Muscle of leg (tissue), 3 donors: ENCODE measurements at regions not wholly inside any gene's neighbourhood (a gene's known extent, or its start where the extent isn't known, plus 50 kb on each side); places are given as distances from the start of the nearest gene placed in this dataset.

Experiments
- DNase-seq: peaks from one replicate; pipeline ENCODE4 v3.0.0; 2013
- H3K27ac ChIP-seq: one replicate; pipeline ENCODE4 v1.5.1; 2013; ENCODE audit warnings: mild to moderate bottlenecking, low read length, control low read depth
- H3K27me3 ChIP-seq: one replicate; pipeline ENCODE4 v1.6.1; 2013; ENCODE audit warnings: low read length; ENCODE audit not compliant: control insufficient read depth, insufficient read depth
- H3K36me3 ChIP-seq: one replicate; pipeline ENCODE4 v1.6.1; 2013; ENCODE audit warnings: low read length; ENCODE audit not compliant: control insufficient read depth, insufficient read depth
- H3K4me1 ChIP-seq: one replicate; pipeline ENCODE4 v1.6.1; 2013; ENCODE audit warnings: low read length; ENCODE audit not compliant: control insufficient read depth, insufficient read depth
- H3K4me3 ChIP-seq: one replicate; pipeline ENCODE4 v1.5.1; 2013; ENCODE audit warnings: low read length, control low read depth
- H3K9me3 ChIP-seq: replicated peaks from 2 replicates; pipeline ENCODE4 v1.6.1; 2013; ENCODE audit warnings: low read depth, low read length; ENCODE audit not compliant: control insufficient read depth
- WGBS: methylation state at CpG from one replicate; pipeline ENCODE4 v1.1.5; 2013; ENCODE audit warnings: missing lambda C conversion rate; ENCODE audit not compliant: insufficient coverage; 5-methylcytosine and 5-hydroxymethylcytosine counted together

GRCh38 chr11:119550053-119550752, 127.2 kb upstream of the THY1 start:
- no CpG with 5 or more reads among the region's 2 CpGs for WGBS
- no peak overlapping the region for H3K27ac ChIP-seq
- no peak for DNase-seq
- no peaks in the 10 kb centered on the region for H3K36me3 ChIP-seq
- no peak overlapping the region for H3K4me3 ChIP-seq
- H3K27me3 ChIP-seq = no peaks in the 10 kb centered on the region
- H3K4me1 ChIP-seq = no peaks in the 10 kb centered on the region
- peaks cover 5% of the 10 kb centered on the region for H3K9me3 ChIP-seq

- Histone ChIP-seq H3K27me3 (no peaks in the 10 kb centered on the region), H3K36me3 (no peaks in the 10 kb centered on the region), H3K4me3 (no peak overlapping the region), H3K4me1 (no peaks in the 10 kb centered on the region), H3K27ac (no peak overlapping the region), H3K9me3 (peaks cover 5% of the 10 kb centered on the region)
- 92% methylated on average over 5 of the region's 5 CpGs for WGBS
- no peak for DNase-seq
Measured at GRCh38 chr11:119547511-119547910, 124.5 kb upstream of the THY1 start.

GRCh38 chr11:119545978-119546915, 123.3 kb upstream of the THY1 start:
- no peak overlapping the region for H3K27ac ChIP-seq
- no peak for DNase-seq
- H3K9me3 ChIP-seq = peaks cover 5% of the 10 kb centered on the region
- 86% methylated on average over 12 of the region's 13 CpGs for WGBS
- H3K4me3 ChIP-seq = no peak overlapping the region
- no peaks in the 10 kb centered on the region for H3K36me3 ChIP-seq
- H3K4me1 ChIP-seq = no peaks in the 10 kb centered on the region
- peaks cover 3% of the 10 kb centered on the region for H3K27me3 ChIP-seq

- WGBS = 86% methylated on average over 5 of the region's 7 CpGs
- no peak overlapping the region for H3K27ac ChIP-seq
- H3K27me3 ChIP-seq = peaks cover 3% of the 10 kb centered on the region
- no peaks in the 10 kb centered on the region for H3K4me1 ChIP-seq
- no peaks in the 10 kb centered on the region for H3K9me3 ChIP-seq
- H3K36me3 ChIP-seq = no peaks in the 10 kb centered on the region
- H3K4me3 ChIP-seq = no peak overlapping the region
- no peak for DNase-seq
Measured at GRCh38 chr11:119540370-119541125, 117.6 kb upstream of the THY1 start.

- Histone ChIP-seq H3K36me3 (no peaks in the 10 kb centered on the region), H3K27ac (no peak overlapping the region), H3K27me3 (peaks cover 3% of the 10 kb centered on the region), H3K9me3 (no peaks in the 10 kb centered on the region), H3K4me1 (no peaks in the 10 kb centered on the region), H3K4me3 (no peak overlapping the region)
- 89% methylated on average over 4 of the region's 4 CpGs for WGBS
- peak; percentile 26 for DNase-seq
Measured at GRCh38 chr11:119539583-119539982, 116.6 kb upstream of the THY1 start.

GRCh38 chr11:119538753-119539152, 115.8 kb upstream of the THY1 start:
- Histone ChIP-seq H3K9me3 (no peaks in the 10 kb centered on the region), H3K27ac (no peak overlapping the region), H3K36me3 (no peaks in the 10 kb centered on the region), H3K27me3 (peaks cover 3% of the 10 kb centered on the region), H3K4me1 (no peaks in the 10 kb centered on the region), H3K4me3 (no peak overlapping the region)
- 86% methylated on average over 1 of the region's 2 CpGs for WGBS
- no peak for DNase-seq

GRCh38 chr11:119537306-119538253, 114.6 kb upstream of the THY1 start:
- peaks cover 10% of the 10 kb centered on the region for H3K27me3 ChIP-seq
- H3K36me3 ChIP-seq = no peaks in the 10 kb centered on the region
- no peaks in the 10 kb centered on the region for H3K4me1 ChIP-seq
- WGBS = 44% methylated on average over 7 of the region's 12 CpGs
- H3K9me3 ChIP-seq = no peaks in the 10 kb centered on the region
- no peak for DNase-seq
- no peak overlapping the region for H3K27ac ChIP-seq
- H3K4me3 ChIP-seq = no peak overlapping the region

GRCh38 chr11:119536801-119537200, 113.8 kb upstream of the THY1 start:
- Histone ChIP-seq H3K27me3 (peaks cover 11% of the 10 kb centered on the region), H3K9me3 (no peaks in the 10 kb centered on the region), H3K27ac (no peak overlapping the region), H3K36me3 (no peaks in the 10 kb centered on the region), H3K4me3 (no peak overlapping the region), H3K4me1 (no peaks in the 10 kb centered on the region)
- DNase-seq = no peak
- 72% methylated on average over 4 of the region's 6 CpGs for WGBS

- Histone ChIP-seq H3K4me3 (no peak overlapping the region), H3K4me1 (no peaks in the 10 kb centered on the region), H3K9me3 (no peaks in the 10 kb centered on the region), H3K36me3 (no peaks in the 10 kb centered on the region), H3K27me3 (peaks cover 15% of the 10 kb centered on the region), H3K27ac (no peak overlapping the region)
- peak; percentile 44 for DNase-seq
- WGBS = 5% methylated on average over 8 of the region's 13 CpGs
Measured at GRCh38 chr11:119533921-119534736, 111.2 kb upstream of the THY1 start.
